Left lung (tissue), 4 donors: ENCODE measurements at regions not wholly inside any gene's neighbourhood (a gene's known extent, or its start where the extent isn't known, plus 50 kb on each side); places are given as distances from the start of the nearest gene placed in this dataset.

Experiments used
- ATAC-seq: fragments of 200-7000 bp; cut with Tn5 transposase; one replicate; pipeline ENCODE4 v1.9.1; 2020; ENCODE audit warnings: moderate library complexity
- DNase-seq, 4 donors: peaks; one replicate each; pipeline ENCODE4 v3.0.0-alpha.2; 2013 to 2020
- H3K27ac ChIP-seq, 2 donors: fragments of 200-600 bp; sonication (generic) in 1 of 2; one replicate each; pipeline versions ENCODE4 v1.5.0 to v1.8.0; 2020 to 2021
- H3K27me3 ChIP-seq, 2 donors: fragments of 200-600 bp; sonication (generic) in 1 of 2; one replicate each; pipeline versions ENCODE4 v1.5.0 to v1.8.0; 2020 to 2021
- H3K36me3 ChIP-seq, 2 donors: fragments of 200-600 bp; sonication (generic) in 1 of 2; one replicate each; pipeline versions ENCODE4 v1.5.0 to v1.8.0; 2020 to 2021
- H3K4me1 ChIP-seq, 2 donors: fragments of 200-600 bp; one replicate each; pipeline ENCODE4 v1.8.0; 2021
- H3K4me3 ChIP-seq, 2 donors: fragments of 200-600 bp; sonication (generic) in 1 of 2; one replicate each; pipeline versions ENCODE4 v1.5.0 to v1.8.0; 2020 to 2021; ENCODE audit warnings: mild to moderate bottlenecking in 1 of 2
- H3K9me3 ChIP-seq, 2 donors: fragments of 200-600 bp; sonication (generic) in 1 of 2; one replicate each; pipeline versions ENCODE4 v1.5.0 to v1.8.0; 2020 to 2021
- intact Hi-C, 2 donors: fragments of 100-400 bp; cut with DNase I; formaldehyde crosslinking; loops; one replicate each; pipeline versions ENCODE4 v1.11.2 to v1.14.2; 2022
- TF ChIP-seq, protein P1 (sequence below), 2 donors: fragments of 200-600 bp; sonication (generic) in 1 of 2; IDR thresholded peaks; one replicate each; pipeline versions ENCODE4 v1.5.0 to v1.8.0; 2021; ENCODE audit warnings: antibody characterized with exemption in 2 of 2
- donor health status: DM: no; HTN: yes; CAD: no.
- donor health status: DM: no; HTN: no; CAD: no.

DNA sequence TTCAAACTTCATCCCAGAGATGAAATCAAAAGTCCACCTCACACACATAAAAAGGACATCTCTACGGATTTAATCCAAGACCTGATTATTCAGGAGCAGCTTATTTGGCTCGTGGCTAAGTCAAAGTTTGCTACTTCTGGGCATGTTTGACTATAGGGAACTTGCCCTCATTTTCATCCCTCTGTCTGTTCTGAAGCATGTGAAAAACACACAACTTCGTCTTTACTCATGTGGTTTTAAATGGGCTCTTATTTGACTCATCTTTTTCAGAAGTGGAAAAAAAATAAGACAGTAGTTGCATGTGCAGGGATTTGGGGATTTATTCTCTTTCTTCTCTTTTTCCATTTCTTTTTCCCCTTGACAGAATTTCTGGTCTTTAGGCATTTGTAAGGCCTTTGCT is 295.9 kb downstream of the TFEC start:
- Histone ChIP-seq H3K9me3 (no peaks in the 10 kb centered on the region), H3K4me3 (no peak overlapping the region), H3K27ac (no peak overlapping the region), H3K27me3 (no peaks in the 10 kb centered on the region), H3K4me1 (no peaks in the 10 kb centered on the region), H3K36me3 (no peaks in the 10 kb centered on the region)
- intact Hi-C loops, result no loop called here
- ATAC-seq (no peak), DNase-seq (no peak)
- TF ChIP-seq, protein P1, sequence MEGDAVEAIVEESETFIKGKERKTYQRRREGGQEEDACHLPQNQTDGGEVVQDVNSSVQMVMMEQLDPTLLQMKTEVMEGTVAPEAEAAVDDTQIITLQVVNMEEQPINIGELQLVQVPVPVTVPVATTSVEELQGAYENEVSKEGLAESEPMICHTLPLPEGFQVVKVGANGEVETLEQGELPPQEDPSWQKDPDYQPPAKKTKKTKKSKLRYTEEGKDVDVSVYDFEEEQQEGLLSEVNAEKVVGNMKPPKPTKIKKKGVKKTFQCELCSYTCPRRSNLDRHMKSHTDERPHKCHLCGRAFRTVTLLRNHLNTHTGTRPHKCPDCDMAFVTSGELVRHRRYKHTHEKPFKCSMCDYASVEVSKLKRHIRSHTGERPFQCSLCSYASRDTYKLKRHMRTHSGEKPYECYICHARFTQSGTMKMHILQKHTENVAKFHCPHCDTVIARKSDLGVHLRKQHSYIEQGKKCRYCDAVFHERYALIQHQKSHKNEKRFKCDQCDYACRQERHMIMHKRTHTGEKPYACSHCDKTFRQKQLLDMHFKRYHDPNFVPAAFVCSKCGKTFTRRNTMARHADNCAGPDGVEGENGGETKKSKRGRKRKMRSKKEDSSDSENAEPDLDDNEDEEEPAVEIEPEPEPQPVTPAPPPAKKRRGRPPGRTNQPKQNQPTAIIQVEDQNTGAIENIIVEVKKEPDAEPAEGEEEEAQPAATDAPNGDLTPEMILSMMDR (IDR thresholded peaks at IDR 0.05), result no peak

DNA sequence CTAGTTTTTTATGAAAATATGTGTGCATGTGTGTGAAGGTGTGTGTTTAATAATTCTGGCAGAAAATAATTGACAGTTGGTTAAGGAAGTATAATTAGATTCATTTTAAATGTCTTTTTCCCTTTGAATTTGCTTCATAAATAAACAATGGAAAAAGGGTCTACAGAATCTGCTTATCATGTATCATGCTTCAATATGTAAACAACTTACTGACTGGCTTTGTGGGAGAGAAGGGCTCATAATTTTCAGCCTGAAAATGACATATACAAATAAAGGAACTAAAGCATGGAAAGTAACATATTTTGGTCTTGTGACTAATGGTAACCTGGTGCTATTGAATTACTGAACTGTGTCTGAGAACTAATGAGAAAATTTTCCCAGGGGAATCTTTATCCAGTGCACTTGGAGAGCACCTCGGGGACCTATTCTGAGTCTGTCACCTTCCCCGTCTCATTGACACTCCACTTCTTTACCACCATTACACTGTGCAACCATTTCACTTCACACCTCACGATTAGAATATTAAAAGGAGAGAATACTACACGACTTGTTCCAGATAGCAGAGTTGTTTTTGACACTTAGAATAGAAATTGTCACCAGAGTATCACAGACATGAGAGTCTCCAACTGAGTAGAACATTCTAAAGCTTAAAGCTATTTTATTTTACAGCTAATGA is 298.6 kb downstream of the TFEC start:
- Histone ChIP-seq H3K36me3 (no peaks in the 10 kb centered on the region), H3K9me3 (no peaks in the 10 kb centered on the region), H3K27ac (no peak overlapping the region), H3K27me3 (no peaks in the 10 kb centered on the region), H3K4me1 (no peaks in the 10 kb centered on the region), H3K4me3 (no peak overlapping the region)
- no peak for ATAC-seq
- intact Hi-C loops, result no loop called here
- TF ChIP-seq, protein P1 (IDR thresholded peaks at IDR 0.05), result no peak
- no peak for DNase-seq

GRCh38 chr7:115728518-115728917 is 302.0 kb downstream of the TFEC start:
- TF ChIP-seq, protein P1 (IDR thresholded peaks at IDR 0.05), result no peak
- intact Hi-C loops, result no loop called here
- no peak overlapping the region for H3K27ac ChIP-seq
- no peak overlapping the region for H3K4me3 ChIP-seq
- no peaks in the 10 kb centered on the region for H3K27me3 ChIP-seq
- H3K9me3 ChIP-seq, result no peaks in the 10 kb centered on the region
- no peak for DNase-seq
- ATAC-seq, result no peak
- H3K4me1 ChIP-seq, result no peaks in the 10 kb centered on the region
- H3K36me3 ChIP-seq, result no peaks in the 10 kb centered on the region

- no peaks in the 10 kb centered on the region for H3K36me3 ChIP-seq
- no peaks in the 10 kb centered on the region for H3K4me1 ChIP-seq
- H3K9me3 ChIP-seq, result no peaks in the 10 kb centered on the region
- H3K27me3 ChIP-seq, result no peaks in the 10 kb centered on the region
- H3K27ac ChIP-seq, result no peak overlapping the region
- TF ChIP-seq, protein P1 (IDR thresholded peaks at IDR 0.05), result no peak
- no peak for ATAC-seq
- intact Hi-C loops, result no loop called here
- no peak for DNase-seq
- H3K4me3 ChIP-seq, result no peak overlapping the region
These were observed 306.0 kb downstream of the TFEC start for GRCh38 chr7:115724400-115725056.

DNA sequence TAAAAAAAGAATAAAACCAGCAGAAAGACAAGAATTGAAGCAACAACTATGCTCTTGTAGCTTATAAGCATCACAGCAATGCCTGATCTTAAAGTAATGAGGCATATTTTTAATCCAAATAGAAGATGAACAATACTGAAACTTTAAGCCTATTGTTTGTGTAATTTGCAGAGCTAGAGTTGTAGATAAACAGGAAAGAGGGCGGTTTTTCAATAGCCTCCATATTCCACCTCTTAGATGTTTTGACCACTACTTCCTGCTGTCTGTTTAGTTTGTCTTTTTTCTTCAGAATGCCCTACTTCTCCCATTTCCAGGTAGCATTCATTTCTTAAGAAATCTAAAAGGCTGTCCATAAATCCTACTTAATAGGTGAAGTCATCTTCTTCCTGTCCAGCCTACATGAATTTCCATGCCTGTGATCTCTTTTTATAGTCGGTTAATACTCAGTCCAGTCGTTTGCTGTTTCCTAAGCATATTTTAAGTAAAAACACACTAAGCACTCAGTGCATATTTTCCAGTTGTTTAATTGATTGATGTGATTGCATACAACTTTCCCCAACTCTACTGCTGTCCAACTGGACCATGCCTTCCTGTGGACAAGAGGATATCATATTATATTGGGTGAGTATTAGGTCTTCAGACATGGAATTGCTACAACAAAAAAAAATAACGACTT is 308.1 kb downstream of the TFEC start:
- TF ChIP-seq, protein P1 (IDR thresholded peaks at IDR 0.05), result no peak
- Histone ChIP-seq H3K4me1 (no peaks in the 10 kb centered on the region), H3K27me3 (no peaks in the 10 kb centered on the region), H3K36me3 (no peaks in the 10 kb centered on the region), H3K4me3 (no peak overlapping the region), H3K27ac (no peak overlapping the region), H3K9me3 (no peaks in the 10 kb centered on the region)
- intact Hi-C loops, result no loop called here
- ATAC-seq (no peak), DNase-seq (no peak)
